ENCODE measurements at regions not wholly inside any gene's neighbourhood (a gene's known extent, or its start where the extent isn't known, plus 50 kb on each side); places are given as distances from the start of the nearest gene placed in this dataset.

DNA sequence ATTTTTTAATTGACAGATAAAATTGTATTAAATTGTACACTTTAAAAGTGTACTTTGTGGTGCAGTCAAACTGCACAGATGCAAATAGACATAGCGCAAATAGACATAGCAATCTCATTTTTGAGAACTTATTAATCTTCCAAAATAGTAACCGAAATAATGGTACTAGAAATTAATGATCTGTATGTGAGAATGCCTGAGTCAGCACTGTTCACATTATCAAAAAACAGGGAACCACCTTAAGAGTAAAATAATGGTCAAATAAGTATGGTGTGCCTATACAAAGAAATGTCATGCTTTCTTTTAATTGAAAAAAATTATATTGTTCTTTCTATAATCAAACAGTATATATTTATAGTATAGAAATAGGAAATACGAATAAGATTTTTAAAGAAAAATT, 461.9 kb downstream of the EFNA5 start:
- no peak for DNase-seq

DNA sequence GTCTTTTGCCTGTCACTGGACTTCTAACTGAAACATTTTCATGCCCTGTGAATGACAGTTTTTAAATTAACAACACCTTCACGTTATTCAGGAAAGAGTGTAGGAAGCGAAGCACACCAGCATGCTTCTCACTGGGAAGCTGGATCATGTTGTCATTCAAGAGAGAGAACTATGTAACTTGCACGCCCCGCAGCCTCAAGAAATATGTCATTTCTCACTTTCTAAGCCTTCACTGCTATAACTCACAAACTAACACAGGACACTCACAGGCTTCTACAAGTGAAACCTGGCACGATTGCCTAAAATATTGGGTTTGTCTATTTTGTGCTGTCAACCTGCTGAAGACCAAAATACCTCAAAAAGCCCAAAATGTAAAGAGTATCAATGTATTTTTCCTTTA, 466.3 kb downstream of the EFNA5 start:
- no peak for DNase-seq

- no peak for DNase-seq
These were observed 467.5 kb downstream of the EFNA5 start for GRCh38 chr5:107203243-107203642.

DNA sequence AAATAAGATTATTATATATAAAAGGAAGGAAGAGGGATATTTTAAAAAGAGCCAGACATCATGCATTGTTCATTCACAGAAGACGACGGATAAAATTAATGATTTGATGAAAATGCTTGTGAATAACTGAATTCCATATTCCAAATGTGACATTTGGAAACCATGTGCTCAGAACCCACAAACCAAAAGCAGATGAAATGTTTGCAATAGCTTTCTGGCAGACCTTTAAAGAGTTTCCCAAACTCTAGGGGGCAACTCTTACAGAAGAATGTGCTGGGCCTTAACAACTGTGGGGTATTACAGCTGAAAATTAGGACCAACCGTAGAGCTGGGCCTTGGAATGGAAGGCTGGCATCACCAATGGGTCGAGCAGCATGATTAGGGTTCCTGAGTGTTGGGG, 471.0 kb downstream of the EFNA5 start:
- no peak for DNase-seq

GRCh38 chr5:107196500-107197059, 474.2 kb downstream of the EFNA5 start:
- no peak for DNase-seq

GRCh38 chr5:107195890-107196395, 474.8 kb downstream of the EFNA5 start:
- DNase-seq, result no peak

DNA sequence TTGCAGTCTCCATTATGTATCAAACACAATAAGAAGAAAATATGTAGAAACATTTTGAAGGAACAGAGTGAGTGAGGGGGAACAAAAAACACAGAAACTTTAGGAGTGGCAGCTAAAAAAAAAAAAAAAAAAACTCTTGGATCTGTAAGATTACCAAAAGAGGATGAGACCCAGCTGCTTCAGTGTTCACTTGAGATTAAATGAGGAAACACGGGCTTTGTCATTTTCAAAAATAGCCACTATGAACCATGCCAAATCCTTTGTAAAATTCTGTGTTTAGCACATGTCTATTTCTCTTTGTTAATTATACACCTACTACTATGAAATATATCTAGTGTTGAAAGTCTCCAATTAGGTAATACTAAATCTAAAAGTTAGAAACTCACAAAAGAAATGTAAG, 485.9 kb downstream of the EFNA5 start:
- no peak for DNase-seq

GRCh38 chr5:107184066-107184465, 486.7 kb downstream of the EFNA5 start:
- no peak for DNase-seq

DNA sequence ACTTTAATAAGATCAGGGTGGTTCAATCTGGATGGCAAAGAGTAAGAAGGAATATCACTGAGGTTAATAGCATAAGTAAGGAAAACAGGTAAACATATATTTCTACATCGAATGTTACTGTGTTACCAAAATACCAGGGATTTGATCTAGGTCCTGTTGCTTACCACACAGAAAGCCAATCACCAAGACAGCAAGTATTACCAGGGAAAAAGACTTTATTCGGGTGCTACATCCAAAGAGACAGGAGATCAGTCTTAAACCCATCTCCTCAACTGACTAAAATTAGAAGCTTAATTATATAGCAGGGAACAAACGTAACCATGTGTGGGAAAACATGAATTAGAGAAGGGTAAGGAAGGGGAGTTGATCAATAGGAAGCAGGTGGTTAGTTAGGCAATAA, 500.1 kb downstream of the EFNA5 start:
- DNase-seq, result no peak

- DNase-seq, result no peak
These were observed 500.9 kb downstream of the EFNA5 start for GRCh38 chr5:107169867-107170266.

DNA sequence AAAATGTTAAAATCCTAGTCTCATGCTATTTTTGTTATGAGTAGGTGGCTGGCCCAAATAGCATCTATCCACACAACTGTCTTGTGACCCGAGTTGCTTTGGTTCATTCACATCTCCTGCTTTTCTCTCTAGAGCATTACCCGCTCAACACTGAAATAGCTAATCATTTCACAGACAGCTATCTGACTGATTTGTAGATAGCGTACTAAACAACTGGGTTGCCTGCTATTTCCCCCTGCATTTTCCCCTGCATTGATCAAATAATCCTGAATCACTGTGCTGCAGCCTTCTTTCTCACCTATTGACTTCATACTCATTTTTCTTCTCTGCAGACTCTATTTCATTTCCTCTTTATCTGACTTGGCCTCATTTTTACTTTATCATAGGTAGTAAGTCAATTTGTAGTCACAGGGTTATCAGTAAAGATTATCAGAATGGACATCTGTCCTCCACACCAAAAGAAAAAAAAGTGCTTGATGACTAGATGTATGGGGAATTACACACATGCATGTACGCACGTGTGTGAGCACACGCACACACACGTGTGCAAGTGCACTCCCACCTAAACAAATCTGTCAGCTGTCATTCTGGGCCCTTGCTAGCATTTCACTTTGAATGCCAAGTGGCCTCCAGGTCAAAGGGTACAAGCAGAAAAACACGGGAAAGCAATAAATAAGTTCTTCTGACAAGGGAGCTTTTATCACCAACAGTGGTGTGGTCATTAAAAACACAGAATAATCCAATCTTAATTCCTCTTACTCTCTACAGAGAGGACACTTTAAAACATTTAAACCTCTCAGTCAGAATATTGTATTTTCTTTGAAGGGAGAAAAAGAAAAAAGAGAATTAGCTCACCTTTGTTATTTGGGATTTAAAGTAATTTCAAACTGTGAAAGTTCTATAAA, 501.6 kb downstream of the EFNA5 start:
- DNase-seq, result no peak

GRCh38 chr5:107168086-107168485, 502.7 kb downstream of the EFNA5 start:
- DNase-seq, result no peak

DNA sequence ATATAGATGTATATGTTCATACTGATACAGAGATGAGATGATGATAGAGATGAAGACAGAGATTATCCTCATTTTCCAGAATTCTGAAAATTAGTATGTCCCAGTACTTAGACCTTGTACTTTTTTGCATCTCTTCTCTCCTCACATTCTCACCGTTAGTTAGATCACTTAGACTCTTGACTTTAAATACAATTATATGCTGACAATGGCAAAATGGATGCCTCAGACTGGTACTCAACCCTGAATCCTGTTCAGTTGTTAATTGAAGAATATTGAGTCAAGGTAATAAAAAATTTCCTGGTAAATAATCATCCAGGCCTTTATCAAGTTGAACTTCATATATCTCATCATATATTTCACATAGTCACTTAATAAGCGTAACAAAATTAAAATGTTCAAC, 505.4 kb downstream of the EFNA5 start:
- no peak for DNase-seq

GRCh38 chr5:107157809-107158208, 512.9 kb downstream of the EFNA5 start:
- DNase-seq, result no peak

GRCh38 chr5:107155707-107156106, 515.0 kb downstream of the EFNA5 start:
- DNase-seq, result no peak

DNA sequence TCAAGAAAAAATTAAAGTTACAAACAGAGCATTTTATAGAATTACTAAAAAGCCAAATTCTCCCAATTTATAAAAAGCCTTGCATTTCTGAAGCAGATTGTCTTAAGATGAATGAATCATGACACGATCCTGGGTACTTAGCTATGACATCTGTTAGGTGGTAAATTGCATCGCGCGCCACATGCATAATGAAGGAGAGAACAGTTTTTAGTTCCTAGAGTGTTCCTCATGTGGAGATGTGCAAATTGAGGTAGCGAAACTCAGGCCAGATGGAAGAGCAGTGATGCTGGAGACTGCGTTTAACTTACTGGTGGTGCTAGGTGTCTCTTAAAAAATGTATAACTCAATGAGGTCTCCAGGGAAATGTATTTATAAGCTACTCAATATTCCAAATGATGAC, 516.1 kb downstream of the EFNA5 start:
- DNase-seq, result no peak

DNA sequence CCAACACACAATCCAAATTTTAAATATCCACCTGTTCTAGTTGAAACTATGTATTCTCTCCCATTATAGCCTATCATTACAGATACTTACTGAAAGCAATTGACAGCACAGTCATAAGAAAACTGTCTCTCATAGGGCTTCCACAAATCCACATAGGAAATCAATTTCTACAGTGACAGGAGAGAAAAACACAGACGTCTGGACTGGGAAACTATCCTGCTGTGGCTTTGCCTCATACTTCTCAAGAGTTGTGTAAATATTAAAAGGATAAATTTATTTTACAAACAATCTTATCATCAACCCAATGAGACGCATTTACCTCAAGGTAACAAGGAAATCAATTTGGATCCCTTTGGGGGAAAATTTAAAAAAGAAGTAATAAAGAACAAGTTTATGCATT, 517.5 kb downstream of the EFNA5 start:
- DNase-seq, result no peak

DNA sequence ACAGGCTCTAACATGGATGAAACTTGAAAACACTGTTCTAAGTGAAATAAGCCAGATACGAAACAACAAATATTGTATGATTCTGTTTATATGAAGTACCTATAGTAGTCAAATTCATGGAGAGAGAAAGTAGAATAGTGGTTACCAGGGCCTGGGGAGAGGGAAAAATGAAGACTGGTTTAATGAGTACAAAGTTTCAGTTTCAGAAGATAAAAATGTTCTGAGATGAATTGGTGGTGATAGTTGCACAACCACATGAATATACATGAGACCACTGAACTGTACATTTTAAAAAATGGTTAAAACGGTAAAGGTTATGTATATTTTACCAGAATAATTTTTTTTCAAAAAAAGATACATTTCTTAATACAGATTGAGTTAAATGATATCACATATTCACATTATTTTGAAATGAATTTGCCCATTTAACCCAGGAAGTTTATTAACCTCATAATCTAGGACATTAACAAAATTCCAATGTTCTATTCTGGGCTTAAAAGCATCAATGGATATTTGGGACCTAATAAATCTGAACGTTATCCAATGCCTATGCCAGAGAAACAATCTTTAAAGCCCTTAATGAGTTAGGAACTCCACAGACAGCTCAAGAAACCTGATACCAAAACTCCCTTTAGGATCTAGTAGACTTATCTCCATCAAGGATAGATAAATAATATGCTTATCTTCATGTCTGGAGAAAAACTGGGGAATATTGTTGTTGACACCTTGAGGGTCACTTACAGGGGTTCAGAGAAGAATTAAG, 521.3 kb downstream of the EFNA5 start:
- DNase-seq, result no peak

- DNase-seq, result no peak
These were observed 523.1 kb downstream of the EFNA5 start for GRCh38 chr5:107147589-107147988.

- DNase-seq, result no peak
These were observed 523.8 kb downstream of the EFNA5 start for GRCh38 chr5:107146901-107147300.

GRCh38 chr5:107135391-107135790, 535.3 kb downstream of the EFNA5 start:
- no peak for DNase-seq

- no peak for DNase-seq
These were observed 535.8 kb downstream of the EFNA5 start for GRCh38 chr5:107134931-107135330.

- DNase-seq, result no peak
These were observed 541.7 kb downstream of the EFNA5 start for GRCh38 chr5:107129051-107129450.

DNA sequence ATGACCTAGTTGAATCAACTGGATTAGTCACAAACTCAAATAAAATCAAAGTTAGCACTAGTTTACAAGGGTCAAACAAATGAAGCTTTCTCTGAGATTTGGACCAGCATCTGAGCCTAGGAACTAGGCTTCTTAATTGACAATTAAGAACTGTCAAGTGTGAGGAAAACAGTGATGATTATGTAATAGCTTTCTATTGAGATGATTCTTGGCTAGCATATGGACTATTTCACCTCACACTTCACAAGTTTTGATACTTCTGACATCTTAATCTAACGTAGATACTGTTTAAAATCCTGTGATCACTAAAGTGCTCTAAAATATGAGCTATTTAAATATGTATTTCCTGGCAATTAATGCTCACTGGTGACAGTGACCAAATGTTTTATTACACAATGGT, 542.9 kb downstream of the EFNA5 start:
- no peak for DNase-seq

All from CD4-positive, alpha-beta T cell treated with Interleukin-4 for 4 hours (primary cell).